Peyer's patch (tissue), 4 donors: ENCODE measurements at regions not wholly inside any gene's neighbourhood (a gene's known extent, or its start where the extent isn't known, plus 50 kb on each side); places are given as distances from the start of the nearest gene placed in this dataset.

ENCODE experiments used
- POLR2A ChIP-seq, 2 donors: fragments of 450-650 bp; IDR thresholded peaks; one replicate each; pipeline ENCODE4 v1.5.1; 2017; ENCODE audit warnings: antibody characterized with exemption in 2 of 2, mild to moderate bottlenecking in 2 of 2, moderate library complexity in 2 of 2
- TF ChIP-seq, protein P1 (sequence below), 6 experiments: fragments of 450-650 bp in 4 of 6; fragments of 200-600 bp in 2 of 6; sonication (generic) in 1 of 6; IDR thresholded peaks; one replicate each; pipeline ENCODE4 v1.5.1; 2017 to 2019; ENCODE audit warnings: antibody characterized with exemption in 6 of 6, mild to moderate bottlenecking in 3 of 6, moderate library complexity in 1 of 6

DNA sequence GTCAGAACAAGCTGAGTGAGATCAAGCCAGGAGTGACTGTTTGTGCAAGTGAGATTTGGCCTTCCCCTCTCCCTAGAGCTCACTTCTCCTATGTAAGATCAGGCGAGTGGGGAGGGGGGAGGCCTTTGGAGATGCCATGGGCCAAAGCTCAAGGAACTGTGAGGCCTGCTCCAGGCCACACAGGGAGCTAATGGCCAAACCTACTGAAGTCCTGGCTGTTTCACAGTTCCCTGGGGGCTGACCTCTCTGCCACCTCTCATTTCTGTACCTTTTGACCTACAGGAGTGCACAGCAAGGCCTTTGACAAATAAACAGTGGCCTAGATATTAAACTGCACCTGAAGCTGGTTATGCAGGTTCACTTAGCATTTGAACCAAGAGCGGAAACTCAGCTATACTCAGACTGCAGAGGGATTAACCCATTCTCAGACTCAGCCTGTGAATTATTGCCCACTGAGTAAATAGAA lies 235.0 kb upstream of the NT5C1B start:
- no peak for TF ChIP-seq POLR2A (IDR thresholded peaks at IDR 0.05)
- TF ChIP-seq, protein P1, sequence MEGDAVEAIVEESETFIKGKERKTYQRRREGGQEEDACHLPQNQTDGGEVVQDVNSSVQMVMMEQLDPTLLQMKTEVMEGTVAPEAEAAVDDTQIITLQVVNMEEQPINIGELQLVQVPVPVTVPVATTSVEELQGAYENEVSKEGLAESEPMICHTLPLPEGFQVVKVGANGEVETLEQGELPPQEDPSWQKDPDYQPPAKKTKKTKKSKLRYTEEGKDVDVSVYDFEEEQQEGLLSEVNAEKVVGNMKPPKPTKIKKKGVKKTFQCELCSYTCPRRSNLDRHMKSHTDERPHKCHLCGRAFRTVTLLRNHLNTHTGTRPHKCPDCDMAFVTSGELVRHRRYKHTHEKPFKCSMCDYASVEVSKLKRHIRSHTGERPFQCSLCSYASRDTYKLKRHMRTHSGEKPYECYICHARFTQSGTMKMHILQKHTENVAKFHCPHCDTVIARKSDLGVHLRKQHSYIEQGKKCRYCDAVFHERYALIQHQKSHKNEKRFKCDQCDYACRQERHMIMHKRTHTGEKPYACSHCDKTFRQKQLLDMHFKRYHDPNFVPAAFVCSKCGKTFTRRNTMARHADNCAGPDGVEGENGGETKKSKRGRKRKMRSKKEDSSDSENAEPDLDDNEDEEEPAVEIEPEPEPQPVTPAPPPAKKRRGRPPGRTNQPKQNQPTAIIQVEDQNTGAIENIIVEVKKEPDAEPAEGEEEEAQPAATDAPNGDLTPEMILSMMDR (IDR thresholded peaks at IDR 0.05) = no peak
